Gastrocnemius medialis (tissue), 4 donors: ENCODE measurements at regions not wholly inside any gene's neighbourhood (a gene's known extent, or its start where the extent isn't known, plus 50 kb on each side); places are given as distances from the start of the nearest gene placed in this dataset.
"Not testable (repeated sequence)": the region's sequence is repeated elsewhere in the genome, so short reads cannot be mapped to it uniquely, and the experiment has no call there.

Experiments used
- CTCF ChIP-seq, 5 experiments: fragments of 450-650 bp in 3 of 5; fragments of 200-600 bp in 2 of 5; sonication (generic) in 2 of 5; IDR thresholded peaks in 4 of 5; conservative IDR thresholded peaks in 1 of 5; 1 replicate in 4 of 5; 2 replicates in 1 of 5; pipeline ENCODE4 v1.5.1; 2016 to 2019; ENCODE audit warnings: antibody characterized with exemption in 5 of 5, mild to moderate bottlenecking in 3 of 5, moderate library complexity in 3 of 5
- POLR2A ChIP-seq, 2 donors: fragments of 450-650 bp; IDR thresholded peaks; one replicate each; pipeline ENCODE4 v1.6.1; 2017; ENCODE audit warnings: antibody characterized with exemption in 2 of 2, mild to moderate bottlenecking in 2 of 2, moderate library complexity in 2 of 2

GRCh38 chr9:67155218-67155617 lies 162.9 kb upstream of the SPATA31A3 start:
- not testable (repeated sequence) for TF ChIP-seq POLR2A (IDR thresholded peaks at IDR 0.05); CTCF (IDR thresholded peaks at IDR 0.05 in 4 of 5, conservative IDR thresholded peaks at IDR 0.05 in 1 of 5)
